ENCODE measurements at regions not wholly inside any gene's neighbourhood (a gene's known extent, or its start where the extent isn't known, plus 50 kb on each side); places are given as distances from the start of the nearest gene placed in this dataset.

DNA sequence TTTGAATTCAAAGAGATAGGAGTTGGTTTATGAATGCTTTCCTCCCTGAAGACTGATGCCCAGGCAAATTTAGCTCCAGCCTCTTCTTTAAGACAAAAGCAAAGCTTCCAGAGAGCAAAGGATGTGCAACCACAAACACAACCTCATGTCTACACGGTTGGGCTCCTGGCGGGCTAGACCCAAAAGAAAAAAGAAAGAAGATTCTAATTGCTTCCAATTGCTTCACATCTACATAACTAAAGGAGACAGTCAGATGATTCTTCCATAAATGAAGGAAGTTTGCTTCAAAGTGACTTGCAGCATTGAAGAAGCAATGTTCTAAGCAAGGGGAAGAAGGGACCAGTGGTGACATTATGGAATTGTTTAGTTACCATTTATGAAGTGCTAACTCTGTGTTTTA lies 1603.0 kb upstream of the TENM3 start:
- no peak for DNase-seq (ENCODE audit: low read depth in 2 of 2)

DNA sequence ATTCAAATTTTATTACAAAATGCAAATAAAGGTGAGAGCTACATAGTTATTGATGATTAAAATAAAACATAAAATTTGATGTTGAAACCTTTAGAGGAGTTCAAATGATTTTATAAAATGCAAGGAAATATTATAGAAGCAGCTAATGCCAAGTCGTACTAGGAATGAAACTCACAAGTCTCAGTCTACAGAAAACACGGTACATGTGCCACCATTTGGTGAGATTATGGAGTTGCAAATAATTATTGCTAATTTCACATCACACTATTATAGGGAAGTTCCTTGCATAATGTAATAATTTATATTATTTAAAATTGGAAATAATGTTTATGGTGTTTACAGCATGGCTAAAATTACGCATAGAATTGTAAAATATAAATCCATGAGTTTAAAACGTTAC lies 1601.7 kb upstream of the TENM3 start:
- no peak for DNase-seq (ENCODE audit: low read depth in 2 of 2)

DNA sequence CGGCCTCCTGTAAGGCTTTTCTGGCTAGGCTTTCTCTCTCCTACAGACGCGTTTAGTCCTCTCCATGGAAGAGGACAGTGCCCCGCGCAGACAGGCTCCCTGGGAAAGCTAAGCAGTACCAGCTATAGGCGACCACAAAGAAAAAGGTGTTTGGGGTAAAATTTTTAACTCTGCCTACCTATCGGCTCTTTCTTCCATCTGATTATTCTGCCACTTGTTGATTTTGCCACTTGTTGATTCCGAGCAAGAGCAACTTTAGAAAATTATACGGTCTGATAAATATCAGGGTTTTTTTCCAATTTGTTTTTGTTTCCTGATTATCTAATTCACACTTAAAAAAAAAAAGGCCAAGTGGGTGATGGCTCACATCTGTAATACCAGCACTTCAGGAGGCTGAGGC lies 1600.5 kb upstream of the TENM3 start:
- DNase-seq (ENCODE audit: low read depth in 2 of 2): no peak

DNA sequence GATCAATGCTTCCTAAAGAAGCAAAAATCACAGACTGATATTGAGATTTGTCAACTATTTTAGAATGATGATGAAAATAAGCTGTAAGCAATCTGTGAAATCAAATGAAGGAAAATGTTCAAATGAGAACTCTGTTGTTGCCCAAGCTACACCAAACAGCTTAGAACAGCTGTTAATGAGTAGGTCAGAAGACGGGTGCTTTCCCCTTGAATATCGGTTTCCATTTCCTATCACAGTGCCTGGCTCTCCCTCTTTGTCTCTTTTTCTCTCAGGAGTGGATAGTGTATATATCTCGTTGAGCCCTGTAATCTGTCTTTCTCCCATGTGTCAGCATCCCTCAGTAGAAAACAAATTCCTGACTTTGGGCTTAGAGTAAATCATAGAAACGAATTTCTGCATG lies 1592.9 kb upstream of the TENM3 start:
- DNase-seq (ENCODE audit: low read depth in 2 of 2): no peak

DNA sequence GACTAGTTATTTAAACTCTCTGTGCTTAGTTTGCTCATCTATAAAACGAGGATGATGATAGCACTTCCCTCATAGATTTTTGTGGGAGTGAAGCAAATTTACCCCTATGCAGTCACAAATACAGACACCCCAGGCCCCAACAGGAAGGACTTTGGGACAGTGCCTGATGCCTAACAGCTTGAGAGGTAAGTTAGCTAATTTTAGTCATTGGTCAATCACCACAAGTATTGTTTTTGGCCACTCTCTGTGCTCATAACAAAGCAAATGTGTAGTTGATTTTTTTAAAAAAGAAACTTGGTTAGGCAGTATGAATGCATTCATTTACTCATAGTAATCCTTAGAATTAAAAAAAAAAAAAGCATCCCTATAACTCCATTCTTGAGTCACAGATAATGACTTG lies 1590.7 kb upstream of the TENM3 start:
- no peak for DNase-seq (ENCODE audit: low read depth in 2 of 2)

DNA sequence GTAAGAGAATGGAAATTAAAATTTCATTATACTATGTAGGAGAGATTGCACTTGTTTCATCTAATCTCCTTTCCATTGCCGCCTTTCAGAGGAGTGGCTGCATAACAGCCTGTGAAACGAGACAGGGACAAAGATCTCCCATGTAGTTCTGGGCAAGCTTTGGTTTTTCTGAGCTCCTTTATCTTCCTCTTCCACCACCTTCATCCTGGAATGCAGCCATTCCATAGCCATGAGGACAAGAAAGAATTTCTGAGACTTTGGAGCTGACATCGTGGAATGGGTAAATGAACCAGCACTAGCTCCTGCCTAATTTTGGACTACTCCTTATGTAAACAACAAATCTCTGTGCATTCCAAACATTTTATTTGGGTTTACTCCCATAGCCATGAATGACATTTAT lies 1587.3 kb upstream of the TENM3 start:
- DNase-seq (ENCODE audit: low read depth in 2 of 2): no peak

DNA sequence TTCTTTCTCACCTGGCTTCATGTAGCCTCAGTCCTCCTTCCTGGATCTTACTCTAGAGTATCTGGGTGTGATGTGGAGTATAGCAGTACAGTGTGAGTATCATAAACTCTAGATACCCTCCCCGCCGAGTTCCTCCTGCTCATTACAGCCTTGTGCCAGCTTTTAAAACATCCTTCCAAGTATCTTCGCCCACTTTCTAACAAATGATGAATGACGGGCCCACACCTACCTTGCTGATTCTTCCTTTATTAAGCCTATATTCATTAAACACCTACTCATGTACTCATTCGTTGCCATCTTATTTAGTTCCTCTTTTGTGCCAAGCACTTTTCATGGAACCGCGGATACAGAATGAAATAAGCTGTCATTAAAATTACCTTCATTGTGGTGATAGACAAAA lies 1585.3 kb upstream of the TENM3 start:
- DNase-seq (ENCODE audit: low read depth in 2 of 2): no peak

DNA sequence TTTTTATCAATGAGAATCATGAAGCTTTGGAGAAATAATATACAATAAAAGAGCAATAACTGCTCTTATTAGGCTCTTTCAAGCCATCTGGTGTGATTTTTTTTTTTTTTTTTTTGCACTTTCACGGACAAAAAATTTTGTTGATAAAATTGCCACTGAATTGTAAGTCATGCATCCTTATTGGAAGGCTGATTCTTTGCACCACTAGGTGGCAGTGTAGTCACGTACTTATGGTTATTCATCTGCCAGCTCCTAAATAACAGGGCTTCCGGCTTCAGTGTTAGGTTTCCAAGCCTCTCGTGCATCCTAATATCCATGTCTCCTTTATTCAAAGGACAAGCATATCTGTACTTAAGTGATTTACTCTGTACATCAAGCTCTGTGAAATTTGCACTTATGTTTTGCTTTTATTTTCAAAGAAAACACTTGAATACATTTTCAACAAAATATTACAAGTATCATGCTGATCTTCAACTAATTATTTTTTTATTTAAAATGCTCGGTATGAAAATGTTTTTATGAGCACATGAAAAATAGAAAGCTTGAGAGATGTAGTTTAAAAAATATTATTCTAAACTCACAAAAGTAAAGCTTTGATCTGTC lies 1578.3 kb upstream of the TENM3 start:
- DNase-seq (ENCODE audit: low read depth in 2 of 2): peak; percentile 59 to 64

DNA sequence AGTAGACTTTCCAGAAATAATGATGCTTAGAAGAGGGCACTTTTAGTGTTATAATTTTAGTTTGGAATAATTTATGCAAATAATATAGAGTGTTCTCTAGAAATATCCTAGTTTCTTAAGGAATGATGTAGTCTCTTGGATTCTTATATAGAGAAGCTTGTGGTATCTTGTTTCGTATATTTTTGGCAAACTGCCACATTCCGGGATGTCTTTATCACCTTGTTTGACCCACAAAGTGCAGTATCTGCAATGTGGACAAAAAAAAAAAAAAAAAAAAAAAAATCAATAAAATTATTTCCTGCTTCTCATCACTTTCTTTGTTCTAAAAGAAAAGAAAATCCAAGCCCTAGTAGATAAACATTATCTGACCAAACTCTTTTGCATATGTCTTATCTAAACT lies 1577.7 kb upstream of the TENM3 start:
- DNase-seq (ENCODE audit: low read depth in 2 of 2): no peak

DNA sequence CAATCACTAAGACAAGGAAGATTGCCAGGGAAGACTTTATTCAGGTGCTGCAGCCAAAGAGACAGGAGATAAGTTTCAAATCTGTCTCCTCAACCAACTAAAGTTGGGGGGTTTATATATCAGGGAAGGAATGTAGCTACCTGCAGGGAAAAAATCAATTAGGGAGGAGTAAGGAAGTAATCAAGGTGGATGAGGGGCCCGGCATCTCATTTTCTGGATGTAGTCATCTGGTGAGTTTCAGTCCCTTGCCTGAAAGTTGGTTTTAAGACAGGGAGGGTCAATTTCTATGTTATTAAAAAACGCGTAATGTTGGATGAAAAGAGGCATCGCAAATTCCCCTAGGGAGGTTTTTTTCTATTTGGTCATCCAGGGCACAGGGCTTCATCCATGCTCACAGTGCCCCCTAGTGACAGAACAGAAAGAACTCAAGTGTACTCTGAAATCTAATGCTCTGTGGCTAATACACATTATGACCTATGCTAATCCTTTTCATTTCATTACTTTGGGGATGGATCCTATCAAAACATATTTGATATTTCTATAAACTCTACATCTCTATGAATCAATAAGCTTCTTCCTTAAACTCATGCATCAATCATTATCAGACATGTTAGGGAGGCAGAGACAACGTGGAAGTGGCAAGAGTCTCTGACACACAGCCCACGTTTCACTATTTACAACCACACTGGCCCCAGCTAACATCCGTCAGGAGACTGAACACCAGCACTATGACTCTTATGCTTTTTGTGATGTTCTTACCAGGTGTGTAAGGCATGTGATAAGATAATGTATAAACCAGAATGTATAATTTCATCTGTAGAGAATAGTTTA lies 1577.0 kb upstream of the TENM3 start:
- DNase-seq (ENCODE audit: low read depth in 2 of 2): peak; percentile 13 to 28

DNA sequence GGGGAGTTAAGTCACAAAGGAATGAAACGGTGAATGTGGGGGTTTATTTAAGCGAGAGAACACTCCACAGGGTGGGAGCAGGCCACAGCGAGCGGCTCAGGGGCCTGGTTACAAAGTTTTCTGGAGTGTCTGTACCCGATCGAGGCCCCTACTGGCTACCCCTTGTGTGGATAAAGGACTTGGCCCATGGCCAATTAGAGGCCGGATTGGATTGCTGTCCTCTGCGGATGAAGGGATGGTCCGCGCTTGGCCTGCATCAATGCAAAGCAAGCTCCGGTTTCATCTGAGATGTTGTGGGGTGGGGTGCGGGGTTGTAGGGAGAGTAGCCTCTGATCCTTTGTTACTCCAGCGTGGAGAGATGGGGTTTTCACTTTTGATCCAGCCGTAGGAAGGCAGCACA lies 1574.5 kb upstream of the TENM3 start:
- DNase-seq (ENCODE audit: low read depth in 2 of 2): no peak

DNA sequence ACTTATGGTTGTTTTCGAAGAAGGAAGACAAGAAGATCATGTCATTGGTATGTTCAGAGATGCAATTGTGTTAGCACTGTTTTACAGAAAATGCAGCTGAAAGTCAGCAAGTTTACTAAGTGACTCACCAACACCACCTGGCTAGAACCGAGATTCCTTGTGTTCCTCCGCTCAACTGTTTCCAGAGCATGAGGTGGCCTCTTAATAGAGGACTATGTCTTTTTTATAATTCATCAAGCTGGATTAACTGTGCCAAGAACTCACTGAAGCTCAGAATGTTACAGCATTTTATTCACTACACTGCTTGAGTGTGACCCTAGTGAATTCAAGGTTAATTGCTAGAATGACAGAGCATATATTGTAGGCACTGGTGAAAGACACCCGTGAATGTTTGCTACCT lies 1573.5 kb upstream of the TENM3 start:
- no peak for DNase-seq (ENCODE audit: low read depth in 2 of 2)

DNA sequence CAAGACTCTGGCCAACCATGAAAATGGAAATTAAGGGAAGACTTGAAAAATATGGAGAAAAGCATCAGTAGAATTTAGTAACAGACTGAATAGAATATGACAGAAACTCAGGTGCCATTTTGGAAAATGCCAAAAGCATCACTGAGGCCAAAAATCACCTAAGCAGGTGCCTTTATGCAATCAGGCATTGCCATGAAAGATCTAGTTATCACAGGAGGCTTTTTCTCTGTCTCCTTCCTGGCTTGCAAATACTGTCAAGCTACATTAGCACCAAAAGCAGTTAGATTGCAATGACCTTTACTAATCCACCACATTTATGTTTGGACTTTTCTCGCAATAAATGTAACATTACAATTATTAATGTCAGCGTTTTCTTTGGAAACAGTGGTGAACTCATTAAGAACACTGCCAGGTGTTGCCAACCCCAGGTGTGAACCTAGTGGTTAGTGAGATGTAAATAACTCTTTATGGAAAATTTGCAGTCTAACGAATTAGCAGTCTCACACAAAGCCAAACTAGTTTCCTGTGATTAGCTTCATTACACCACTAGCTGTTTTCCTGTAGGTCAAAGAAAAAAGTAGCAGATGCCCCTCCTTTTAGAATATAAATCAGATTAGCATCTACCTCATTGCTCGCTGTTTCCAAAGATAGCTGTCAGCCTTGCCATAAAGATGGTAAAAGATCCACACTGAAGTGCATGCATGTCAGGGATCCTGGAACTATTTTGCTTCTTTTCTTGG lies 1568.4 kb upstream of the TENM3 start:
- no peak for DNase-seq (ENCODE audit: low read depth in 2 of 2)

DNA sequence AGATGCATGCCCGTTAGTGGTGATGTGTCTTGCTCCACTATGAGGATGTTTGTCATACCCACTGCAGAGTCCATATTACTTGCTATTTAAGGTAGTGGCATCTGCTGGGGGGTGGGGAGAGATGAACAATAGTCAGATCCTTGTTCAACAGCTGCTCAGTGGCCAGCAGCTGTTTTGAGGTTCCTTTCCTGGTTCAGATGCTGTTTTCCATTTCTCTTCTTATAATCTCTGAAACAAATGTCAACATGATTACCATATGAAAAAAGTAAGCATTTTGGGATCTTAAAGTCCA lies 1567.9 kb upstream of the TENM3 start:
- no peak for DNase-seq (ENCODE audit: low read depth in 2 of 2)

DNA sequence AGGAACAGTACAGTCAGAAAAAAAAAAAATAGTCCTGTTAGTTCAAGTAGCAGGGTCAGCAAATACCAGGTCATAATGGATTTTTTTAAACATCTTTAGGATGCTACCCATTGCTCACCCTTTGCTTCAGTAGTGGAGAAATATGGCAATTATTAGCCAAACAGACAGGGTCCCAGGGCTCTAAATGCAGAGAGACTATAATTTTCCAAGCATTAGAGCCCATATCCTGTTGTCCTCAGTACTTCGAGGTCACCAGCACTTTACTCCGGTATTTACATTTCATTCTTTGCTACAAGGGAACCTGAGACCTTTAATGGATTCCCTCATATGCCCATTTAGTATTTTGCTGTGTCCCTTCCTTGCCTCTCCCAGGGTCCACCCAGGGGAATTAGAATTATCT lies 1562.9 kb upstream of the TENM3 start:
- no peak for DNase-seq (ENCODE audit: low read depth in 2 of 2)

DNA sequence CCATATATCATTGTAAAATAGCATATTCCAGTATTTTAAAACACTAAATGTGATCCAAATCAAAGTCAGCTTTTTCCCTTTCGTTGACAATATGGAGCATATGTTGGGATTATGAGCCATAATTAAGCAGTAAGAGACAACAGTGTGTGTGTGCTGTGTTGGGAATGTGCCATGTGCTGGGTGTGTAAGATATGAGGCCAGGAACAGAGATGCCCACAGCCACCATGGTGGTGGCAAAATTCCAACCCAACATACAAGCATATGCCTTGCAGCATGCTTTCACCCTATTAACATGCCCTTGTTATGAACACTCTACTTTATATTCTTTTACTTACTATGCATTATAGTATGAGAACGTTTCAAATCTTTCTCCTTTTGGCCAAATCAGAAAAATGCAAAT lies 1560.4 kb upstream of the TENM3 start:
- no peak for DNase-seq (ENCODE audit: low read depth in 2 of 2)

DNA sequence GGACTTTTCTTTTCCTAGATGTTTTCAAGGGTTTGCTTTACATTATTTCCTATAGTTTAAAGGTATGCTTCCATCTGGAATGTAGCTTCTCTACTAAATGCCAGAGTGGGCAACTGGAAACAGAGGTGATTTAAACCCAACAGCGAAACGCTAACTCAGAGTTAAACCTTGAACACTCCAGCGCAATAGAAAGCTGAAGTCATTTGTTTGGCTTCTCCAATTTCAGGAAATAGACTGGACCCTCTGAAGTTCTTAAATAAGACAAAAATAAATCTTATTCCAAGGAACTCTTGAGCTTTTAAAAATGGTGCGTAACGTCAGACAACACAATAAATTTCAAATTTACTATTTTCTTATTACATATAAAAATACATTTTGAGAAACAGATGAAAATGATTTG lies 1560.0 kb upstream of the TENM3 start:
- no peak for DNase-seq (ENCODE audit: low read depth in 2 of 2)

DNA sequence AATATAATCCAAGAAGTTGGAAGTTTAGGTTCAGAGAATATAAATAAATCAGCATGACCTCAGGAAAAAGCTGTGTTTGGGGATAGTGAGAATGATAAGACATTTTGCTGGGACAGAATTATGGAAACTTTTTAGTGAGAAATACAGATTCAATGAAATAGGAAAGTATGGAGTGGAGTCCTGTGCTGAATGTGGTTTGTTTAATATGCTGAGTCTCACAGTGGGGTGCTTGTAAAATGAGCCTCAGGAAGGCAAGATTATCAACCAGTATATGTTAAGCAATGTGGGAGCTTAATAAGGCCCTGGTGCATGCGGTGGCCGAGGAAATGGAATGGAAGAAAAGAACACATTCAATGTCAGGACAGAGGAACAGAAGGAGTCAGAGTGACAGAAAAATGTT lies 1554.7 kb upstream of the TENM3 start:
- DNase-seq (ENCODE audit: low read depth in 2 of 2): no peak

DNA sequence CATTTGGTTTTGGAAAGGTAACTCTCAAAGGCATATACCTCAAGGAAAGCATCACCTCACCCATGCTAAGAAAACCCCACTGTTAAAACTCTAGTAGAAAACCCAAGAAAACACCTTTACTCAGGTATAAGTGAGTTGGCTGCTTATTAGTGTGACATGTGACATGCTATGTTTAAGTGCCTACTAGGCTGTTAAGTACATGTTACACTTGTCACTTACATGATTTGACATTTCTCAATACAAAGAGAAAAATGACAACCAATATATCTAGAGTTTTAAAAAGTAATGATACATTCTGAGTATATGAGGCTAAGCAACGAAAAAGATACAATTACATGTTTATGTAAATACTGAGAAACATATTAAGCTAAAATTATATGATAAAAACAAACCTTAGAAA lies 1548.3 kb upstream of the TENM3 start:
- DNase-seq (ENCODE audit: low read depth in 2 of 2): no peak

DNA sequence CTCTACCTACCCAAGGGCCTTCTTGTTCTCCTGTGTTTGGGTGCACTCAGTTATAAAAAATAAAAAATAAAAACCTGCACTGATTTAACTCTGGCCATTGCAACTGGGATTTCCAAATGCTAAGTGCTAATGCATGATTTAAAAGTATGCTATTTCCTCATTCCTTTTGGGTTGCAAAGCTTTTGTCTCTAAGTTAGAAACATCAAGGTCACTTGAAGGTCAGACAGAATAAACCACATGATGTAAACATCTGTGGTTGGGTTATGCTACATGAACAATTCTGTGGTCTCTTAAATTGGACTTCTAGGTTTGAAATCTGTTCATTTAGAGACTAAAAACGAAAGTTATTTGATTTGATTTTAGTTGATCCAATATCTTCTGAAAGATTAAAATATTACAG lies 1547.4 kb upstream of the TENM3 start:
- peak; percentile 81 to 84 for DNase-seq (ENCODE audit: low read depth in 2 of 2)

DNA sequence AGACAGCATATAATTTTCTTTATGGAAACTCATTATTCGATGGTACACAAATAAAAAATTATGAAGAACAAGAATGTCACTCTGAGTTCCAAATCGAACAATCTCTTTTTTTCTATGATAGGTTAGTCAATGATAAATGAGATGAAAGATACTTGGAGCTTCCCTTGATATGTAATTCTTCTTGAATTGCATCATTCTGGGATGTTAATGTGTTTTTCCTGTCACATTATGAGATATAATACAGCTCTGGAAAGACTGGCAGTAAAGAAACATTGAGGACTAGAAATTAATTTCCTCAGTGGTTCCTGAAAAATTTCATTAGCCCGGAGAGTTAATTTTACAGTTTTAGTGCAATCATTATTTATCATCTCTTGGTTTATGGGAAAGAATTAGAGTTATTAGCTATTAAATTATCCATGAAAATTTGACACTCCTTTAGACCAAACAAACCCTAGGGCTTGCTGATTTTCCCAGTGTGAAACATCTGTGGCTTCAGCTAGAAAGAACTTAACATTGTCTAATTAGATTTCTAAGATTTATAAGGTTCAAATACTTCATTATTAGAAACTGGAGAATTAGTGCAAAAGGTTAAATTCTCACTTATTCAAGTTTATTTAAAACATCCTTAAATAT lies 1546.6 kb upstream of the TENM3 start:
- DNase-seq (ENCODE audit: low read depth in 2 of 2): no peak

DNA sequence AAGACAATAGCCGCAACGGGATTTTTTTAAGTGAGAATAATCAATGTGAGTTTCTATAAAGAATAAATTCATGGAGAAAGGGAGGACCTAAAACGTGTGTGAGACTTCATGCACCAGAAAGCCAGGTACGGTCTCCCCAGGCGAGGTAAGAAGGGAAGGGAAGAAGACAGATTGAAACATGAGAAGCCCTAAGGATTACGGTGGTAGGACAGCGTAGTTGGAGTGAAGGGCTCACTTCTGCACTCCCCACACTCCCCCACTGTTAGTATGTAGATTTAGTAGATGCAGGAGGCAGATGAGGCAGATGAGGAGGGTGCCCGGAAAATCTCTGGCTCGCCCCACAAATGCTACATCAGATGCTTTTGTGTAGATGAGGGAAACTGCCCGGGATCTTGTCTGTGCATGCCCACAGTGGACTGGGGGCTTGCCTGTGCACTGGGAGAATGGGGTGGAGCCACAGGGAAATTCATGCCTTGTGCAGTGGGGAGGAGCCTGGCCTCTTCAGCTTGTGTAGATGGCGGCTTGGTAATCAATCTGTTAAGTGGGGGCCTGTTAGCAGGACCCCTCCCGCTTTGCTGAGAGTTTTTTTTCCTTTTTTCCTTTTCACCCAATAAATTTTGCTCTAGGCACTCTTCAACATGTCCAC lies 1544.5 kb upstream of the TENM3 start:
- no peak for DNase-seq (ENCODE audit: low read depth in 2 of 2)
